HG02623 (cell line): ENCODE measurements at regions not wholly inside any gene's neighbourhood (a gene's known extent, or its start where the extent isn't known, plus 50 kb on each side); places are given as distances from the start of the nearest gene placed in this dataset.
"Not testable (repeated sequence)": the region's sequence is repeated elsewhere in the genome, so short reads cannot be mapped to it uniquely, and the experiment has no call there.

Experiments used
- ATAC-seq: cut with Tn5 transposase; IDR thresholded peaks from one replicate; pipeline ENCODE4 v1.9.1; 2021; ENCODE audit warnings: moderate library complexity; ENCODE audit not compliant: unreplicated experiment

DNA sequence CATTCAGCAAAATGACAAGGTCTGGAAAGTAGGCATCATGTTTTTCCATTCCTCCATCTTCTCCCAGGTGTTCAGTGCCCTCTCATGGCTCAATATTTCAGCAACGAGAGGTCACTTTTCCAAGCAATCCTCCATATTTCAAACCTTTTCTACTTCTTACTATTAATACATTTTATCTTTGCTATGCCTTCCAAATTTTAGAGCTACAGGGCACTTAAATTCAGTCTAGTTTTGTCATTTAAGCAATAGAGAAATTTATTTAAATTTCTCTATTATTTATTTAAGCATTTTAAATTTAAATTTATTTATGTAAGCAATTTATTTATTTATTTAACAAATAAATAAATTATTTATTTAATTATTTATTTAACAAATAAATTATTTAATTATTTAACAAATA lies 305.1 kb upstream of the ANXA10 start:
- no peak for ATAC-seq

DNA sequence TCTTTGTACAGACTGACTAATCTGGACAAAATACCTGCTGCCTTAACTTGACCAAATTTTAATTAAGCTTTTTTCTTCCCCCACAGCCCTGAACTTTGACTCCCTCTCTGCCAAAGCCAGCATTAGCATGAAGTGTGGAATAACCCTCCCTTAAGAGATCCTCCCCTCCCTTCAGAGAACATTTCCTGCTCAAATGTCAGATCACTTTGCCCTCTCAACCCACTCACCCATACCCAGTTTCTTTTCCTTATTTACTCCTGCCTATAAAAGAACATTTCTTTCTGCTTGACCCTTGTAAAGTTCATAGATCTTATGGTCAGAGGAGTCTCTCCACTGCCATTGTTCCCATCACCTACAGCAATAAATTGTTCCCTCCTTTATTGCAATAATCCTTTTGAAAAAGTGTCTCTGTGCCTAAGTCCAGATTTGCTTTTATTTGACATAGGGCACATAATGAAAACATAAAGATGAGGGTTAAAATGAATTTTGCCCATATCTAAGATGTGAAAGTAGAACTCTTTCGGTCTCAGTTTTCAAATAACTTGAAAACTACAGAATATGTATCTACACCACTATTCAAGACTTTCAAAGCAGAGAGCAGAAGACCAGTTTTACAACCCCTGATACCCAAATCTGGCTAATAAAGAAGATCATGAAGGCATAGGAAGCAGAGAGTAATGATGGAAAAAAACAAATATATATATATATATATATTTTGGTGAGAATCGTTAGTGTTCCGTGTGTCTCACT lies 289.7 kb upstream of the ANXA10 start:
- ATAC-seq, result no peak

DNA sequence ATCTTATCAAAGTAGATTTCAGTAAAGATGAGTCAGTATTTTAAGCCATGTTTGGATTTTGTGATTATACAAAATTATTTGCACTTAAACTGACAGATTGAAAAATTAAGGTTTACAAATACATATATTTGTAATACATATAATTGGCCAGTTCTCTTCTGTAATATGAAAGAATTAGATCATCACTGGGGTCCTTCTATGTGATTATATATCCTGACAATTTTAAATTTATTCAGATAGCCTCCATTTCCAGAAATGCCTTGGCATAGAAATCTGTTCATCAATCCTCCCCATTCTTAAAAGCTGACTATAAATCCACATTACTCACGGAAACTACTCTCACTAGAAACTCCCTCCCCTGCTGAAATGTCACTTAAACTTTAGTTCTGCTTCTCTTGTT lies 280.4 kb upstream of the ANXA10 start:
- ATAC-seq, result no peak

DNA sequence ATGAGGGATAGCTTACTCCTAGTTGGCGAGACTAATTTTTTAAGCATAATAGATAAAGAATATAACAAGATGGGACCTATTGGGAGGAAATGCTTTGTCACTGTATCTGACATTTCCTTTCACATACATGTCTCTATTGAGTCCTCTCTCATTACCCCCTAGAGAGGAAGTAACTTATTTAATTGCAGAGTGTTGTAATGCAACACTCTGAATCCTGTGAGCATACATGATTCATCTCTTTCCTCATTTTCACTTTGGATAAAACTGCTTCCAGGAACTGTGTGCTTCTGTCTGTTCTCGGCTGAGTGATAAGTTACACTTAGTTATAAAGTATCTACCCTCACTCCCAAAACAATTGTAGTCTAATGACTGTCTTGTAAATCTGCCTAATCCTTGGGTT lies 266.1 kb upstream of the ANXA10 start:
- no peak for ATAC-seq

DNA sequence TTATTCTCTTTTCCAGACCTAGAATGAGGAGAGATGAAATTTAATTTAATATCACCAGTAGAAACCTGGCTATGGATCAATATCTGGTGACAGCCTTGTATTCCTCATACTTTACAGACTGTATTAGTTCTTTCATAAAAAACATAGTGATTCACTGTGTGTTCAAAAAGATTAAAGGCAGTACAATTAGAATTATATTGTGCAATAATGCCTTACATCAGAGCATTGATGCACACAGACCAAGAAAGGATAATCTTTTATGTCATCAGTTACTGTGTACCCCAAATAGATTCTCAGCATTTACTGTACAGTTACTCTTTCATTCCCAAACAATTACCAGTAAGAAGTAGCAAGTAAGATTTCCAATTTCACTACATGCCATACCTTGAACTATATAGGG lies 260.5 kb upstream of the ANXA10 start:
- ATAC-seq, result no peak

DNA sequence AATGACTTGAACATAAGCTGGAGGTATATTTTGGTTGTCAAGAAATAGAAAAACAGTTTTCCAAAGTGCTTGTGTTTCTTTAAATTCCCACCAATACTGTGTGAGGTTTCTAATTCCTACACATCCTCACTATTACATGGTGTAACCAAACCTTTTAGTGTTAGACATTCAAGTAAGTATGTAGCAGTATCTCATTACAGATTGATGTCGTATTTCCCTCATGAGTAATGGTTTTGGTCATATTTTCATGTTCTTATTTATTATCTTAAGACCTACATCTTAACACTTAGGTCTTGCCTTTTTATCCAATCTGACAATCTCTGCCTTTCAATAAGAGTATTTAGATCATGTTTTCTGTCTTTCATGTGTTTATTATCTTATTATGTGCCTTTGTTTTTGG lies 253.7 kb upstream of the ANXA10 start:
- ATAC-seq, result no peak

DNA sequence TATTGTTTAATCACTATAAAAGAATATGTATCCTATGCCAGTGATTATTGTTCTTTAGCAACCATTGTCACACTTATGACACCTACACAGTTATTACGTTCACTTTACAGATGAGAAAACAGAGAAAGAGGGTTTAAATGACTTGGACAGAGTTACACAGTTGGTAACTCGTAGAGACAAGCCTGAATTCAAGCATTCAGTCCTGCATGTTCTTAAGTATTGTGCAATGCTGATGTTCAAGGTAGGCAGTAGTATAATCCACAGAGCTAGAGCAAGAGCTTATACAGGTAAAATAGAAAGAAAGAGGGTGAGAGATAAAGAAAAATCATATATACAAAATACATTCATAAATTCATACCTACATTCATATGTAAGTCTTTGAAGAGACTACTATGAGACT lies 249.8 kb upstream of the ANXA10 start:
- no peak for ATAC-seq

DNA sequence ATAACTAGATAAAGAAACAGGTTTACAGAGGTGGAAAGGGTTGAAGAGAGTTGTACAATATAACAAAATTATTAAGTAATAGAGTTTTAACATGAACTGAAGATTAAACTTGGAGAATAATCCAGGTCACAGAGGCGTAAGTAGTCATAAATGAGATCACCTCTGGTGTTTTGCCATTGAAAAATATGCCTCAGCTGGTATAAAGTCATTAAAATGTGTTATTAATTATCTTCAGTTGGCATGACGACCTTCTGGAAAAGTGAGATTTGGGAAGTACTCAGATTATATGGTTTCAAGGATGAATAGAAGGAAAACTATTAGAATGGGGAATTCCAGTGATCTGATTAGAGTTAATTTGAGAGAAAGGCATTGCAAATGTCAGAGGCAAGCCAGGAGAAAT lies 237.5 kb upstream of the ANXA10 start:
- no peak for ATAC-seq

DNA sequence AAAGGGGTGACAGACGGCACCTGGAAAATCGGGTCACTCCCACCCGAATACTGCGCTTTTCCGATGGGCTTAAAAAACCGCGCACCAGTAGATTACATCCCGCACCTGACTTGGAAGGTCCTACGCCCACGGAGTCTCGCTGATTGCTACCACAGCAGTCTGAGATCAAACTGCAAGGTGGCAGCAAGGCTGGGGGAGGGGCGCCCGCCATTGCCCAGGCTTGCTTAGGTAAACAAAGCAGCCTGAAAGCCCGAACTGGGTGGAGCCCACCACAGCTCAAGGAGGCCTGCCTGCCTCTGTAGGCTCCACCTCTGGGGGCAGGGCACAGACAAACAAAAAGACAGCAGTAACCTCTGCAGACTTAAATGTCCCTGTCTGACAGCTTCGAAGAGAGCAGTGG lies 234.2 kb upstream of the ANXA10 start:
- not testable (repeated sequence) for ATAC-seq

DNA sequence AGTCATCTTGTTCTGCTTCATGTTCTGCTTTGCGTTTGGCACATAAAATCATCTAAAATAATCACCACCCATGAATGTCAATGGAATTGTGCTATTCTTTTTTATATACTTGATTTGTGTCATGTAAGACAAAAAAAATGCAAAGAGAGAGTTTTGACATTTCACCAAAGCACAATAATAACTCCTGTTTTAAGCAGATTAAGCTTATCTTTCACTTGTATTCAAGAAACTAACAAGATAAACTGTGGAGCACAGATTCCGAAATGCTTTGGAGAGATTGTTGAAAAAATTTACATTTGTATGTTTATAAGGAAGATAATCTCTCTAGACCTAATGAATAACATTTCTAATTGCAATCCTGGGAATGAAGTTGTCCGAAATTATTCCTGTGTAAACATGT lies 225.1 kb upstream of the ANXA10 start:
- ATAC-seq, result no peak

DNA sequence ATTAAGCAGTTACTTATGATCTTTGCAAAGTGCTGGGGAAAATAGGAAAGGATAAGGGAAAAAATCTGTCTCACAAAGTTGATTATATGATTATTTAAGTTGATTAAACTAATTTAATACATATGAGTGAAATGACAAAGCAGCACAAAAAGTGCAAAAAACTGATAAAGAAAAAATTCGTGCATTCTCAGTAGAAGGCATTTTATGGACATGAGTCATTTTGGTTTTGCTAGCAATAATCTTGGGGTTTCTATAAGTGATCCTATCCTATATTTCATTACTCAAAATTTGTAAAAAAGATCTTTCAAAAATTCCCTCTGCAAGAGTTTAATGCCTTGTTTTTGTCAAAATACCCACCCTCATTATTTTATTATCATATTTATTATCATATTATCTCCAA lies 224.2 kb upstream of the ANXA10 start:
- no peak for ATAC-seq

DNA sequence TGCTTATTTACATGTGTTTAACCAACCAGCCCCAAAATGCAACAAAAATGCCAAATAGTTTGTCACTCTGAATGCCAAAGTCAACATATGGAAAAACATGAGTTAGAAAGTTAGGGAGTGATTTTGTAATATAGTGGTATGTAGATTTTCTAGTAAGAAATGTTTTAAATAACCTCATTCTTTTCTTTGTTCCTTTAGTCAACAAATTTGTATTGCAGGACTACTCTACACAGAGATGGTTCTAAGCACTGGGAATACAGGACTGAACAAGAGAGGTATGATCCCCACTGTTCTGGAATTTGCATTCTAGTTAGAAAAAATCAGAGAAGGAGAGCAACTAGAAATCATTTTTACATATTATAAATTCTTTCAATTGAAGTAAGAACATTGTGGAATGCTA lies 218.8 kb upstream of the ANXA10 start:
- ATAC-seq, result no peak

DNA sequence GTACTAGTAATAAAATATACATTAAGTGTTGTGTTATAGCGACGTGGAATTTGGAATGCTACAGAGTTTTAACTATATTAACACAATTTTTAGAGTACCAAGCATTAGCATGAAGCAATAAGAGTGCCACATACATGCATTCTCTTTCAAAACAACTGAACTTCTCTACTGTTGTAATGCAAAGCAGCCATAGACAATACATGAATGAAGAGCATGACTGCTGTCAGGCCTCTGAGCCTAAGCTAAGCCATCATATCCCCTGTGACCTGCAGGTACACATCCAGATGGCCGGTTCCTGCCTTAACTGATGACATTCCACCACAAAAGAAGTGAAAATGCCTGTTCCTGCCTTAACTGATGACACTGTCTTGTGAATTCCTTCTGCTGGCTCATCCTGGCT lies 216.2 kb upstream of the ANXA10 start:
- not testable (repeated sequence) for ATAC-seq

DNA sequence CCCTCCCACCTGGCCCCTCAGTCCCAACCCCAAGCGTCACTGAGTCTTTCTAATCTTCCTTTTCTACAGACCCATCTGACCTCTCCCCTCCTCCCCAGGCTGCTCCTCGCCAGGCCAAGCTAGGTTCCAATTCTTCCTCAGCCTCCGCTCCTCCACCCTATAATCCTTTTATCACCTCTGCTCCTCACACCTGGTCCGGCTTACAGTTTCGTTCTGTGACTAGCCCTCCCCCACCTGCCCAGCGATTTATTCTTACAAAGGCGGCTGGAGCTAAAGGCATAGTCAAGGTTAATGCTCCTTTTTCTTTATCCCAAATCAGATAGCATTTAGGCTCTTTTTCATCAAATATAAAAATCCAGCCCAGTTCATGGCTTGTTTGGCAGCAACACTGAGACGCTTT lies 214.5 kb upstream of the ANXA10 start:
- ATAC-seq, result not testable (repeated sequence)

DNA sequence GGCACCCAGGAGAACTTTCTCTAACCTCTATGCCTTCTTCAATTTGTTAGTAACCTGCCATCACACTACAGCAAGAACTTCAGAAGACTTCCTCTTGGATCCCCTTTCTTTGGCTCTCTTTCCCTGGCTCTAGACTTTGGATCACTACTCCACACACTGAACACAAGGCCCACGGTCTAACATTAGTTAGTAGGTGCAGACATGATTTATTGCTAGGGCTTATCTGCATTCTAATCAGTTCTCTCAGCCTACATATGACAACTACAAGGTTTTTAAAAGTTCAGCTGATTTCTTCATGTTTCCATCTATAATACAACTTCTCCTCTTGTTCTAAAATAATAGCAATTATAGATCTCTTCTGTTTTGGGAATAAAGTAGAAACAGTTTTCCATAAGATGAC lies 209.1 kb upstream of the ANXA10 start:
- no peak for ATAC-seq

DNA sequence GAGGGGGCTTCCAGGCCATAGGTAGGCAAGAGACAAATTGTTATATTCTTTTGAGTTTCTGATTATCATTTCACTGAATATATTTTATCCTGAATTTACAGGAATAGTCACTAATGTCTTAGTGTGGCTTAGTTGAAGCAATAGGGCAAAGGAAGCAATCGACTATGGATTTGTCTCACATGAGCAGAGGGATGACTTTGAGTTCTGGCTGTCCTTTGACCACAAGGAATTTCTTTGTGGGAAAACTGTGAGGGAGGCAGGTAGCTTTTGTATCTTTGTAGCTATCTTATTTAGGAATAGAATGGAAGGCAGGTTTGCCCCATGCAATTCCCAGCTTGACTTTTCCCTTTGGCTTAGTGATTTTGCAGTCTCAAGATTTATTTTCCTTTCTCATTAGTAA lies 207.3 kb upstream of the ANXA10 start:
- no peak for ATAC-seq

DNA sequence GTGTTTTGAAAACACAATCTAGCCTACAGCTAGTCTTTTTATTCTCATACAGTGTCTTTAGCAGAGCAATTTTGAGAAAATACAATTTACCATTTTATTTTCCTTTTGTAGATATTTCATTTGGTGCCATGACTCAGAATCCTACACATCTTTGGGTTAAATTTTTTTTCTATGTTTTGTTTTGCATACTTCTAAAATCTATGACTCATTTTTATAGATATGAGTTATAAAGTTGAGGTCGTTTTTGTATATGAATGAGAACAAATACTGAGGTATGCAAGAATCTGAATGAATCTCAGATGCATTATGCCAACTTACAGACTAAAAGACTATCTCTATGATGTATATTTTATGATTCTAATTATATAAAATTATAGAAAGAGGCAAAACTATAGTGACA lies 206.5 kb upstream of the ANXA10 start:
- no peak for ATAC-seq

DNA sequence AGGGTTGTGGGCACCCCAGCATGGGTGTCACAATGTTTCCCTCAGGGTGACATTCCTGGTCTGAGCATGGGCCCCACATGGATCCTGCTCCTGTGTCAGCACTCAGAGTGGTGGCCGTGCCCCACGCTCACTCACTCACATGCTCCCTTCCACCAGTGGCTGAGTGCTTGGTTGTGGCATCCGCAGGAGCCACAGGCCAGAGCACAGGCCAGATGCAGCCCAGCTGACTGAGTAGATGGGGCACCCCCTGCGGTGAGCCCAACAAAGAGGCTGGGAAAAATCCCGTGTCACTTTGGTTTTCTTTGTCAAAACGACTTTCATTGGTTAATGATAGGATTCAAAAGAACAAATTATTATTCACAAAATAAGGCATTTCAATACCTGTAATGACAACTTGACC lies 204.6 kb upstream of the ANXA10 start:
- ATAC-seq, result no peak

DNA sequence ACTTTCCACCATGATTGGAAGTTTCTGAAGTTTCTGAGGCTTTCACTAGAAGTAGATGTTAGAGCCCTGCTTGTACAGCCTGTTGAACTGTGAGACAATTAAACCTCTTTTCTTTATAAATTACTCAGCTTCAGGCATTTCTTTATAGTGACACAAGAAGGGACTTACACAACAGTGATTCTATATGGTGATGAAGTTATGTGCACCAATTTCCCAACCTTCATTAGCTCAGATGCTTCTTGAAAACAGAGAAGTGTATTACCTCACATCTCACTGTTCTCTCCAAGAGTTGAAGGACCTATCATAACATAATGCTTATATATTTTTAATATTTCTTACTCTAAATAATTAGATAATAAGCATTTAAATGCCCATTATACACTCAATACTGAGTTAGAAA lies 202.1 kb upstream of the ANXA10 start:
- no peak for ATAC-seq

DNA sequence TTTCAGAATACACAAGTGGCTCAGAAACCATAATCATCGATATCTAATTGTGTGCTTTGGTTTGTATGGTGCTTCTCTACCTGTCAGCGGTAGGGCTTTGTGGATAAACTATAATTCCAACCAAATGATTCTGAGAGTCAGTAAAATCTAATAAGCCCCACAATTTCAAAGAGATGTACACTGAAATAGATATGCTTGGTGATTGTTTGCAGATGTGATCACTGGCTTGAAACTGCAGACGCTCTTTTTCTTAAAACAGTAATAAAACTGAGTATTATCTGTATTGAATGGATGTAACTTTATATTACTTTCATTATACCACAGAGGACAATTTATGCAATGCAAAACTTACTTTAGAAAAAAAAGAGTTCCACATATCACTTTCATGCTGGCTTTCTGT lies 198.8 kb upstream of the ANXA10 start:
- no peak for ATAC-seq

DNA sequence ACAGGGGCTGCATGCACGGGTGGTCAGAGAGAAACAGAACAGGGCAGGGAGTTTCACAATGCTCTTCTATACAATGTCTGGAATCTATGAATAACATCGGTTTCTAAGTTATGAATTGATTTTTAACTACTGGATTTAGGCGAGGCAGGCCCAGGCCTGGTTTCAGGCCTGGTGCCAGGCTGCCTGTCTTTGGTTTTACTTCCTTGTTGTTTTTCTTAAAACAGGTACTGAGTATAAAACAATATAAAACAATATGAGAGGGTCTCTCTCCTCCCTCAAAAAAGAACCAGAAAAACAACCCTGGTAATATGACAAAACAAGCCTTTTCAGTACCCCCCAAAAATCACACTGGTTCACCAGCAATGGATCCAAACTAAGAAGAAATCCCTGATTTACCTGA lies 196.1 kb upstream of the ANXA10 start:
- not testable (repeated sequence) for ATAC-seq

DNA sequence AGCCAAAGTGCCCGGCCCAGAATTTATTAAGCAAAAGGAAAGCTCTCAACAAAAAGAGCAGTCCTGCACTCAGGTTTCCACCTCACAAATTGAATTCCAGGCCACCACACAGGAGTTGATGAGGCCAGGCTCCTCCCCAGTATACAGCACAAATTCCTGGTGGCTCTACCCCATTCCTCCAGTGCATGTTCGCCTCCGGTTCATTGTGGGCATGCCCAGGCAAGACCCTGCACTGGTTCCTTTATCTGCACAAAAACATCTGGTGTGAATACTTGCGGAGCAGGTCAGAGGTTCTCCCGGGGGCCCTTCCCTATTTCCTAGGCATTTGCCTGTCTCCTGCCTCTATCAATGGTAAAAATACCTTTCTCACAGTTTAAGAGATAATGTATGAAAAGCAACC lies 195.2 kb upstream of the ANXA10 start:
- no peak for ATAC-seq

DNA sequence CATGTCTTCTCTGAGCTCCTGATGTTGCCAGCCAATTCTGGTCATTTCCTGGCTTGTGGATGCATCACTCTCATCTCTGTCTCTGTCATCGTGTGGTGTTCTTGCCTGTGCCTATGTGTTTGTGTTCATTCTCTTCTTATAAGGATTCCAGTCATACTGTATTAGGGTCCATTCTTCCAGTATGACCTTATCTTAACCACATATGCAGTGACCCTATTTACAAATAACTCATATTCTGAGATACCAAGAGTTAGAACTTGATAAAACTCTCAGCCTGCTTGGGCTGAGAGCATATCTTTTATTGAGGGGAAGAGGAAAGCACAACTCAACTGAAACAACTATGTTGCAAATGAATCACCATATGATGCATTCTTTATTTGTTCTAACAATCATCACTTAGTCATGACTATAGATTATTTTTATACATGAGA lies 189.0 kb upstream of the ANXA10 start:
- no peak for ATAC-seq
